Lower lobe of right lung (tissue), 2 donors: ENCODE measurements at regions not wholly inside any gene's neighbourhood (a gene's known extent, or its start where the extent isn't known, plus 50 kb on each side); places are given as distances from the start of the nearest gene placed in this dataset.

Experiments used
- ATAC-seq, 2 donors: fragments of 200-7000 bp; cut with Tn5 transposase; one replicate each; pipeline ENCODE4 v1.9.1; 2020 to 2022; ENCODE audit warnings: mild to moderate bottlenecking in 2 of 2, moderate library complexity in 2 of 2
- DNase-seq: peaks from one replicate; pipeline ENCODE4 v3.0.0-alpha.2; 2020
- H3K27ac ChIP-seq: fragments of 200-600 bp; one replicate; pipeline ENCODE4 v1.8.0; 2022
- H3K27me3 ChIP-seq: fragments of 200-600 bp; one replicate; pipeline ENCODE4 v1.8.0; 2022; ENCODE audit warnings: low read depth
- H3K36me3 ChIP-seq: fragments of 200-600 bp; one replicate; pipeline ENCODE4 v1.8.0; 2022; ENCODE audit warnings: mild to moderate bottlenecking
- H3K4me1 ChIP-seq: fragments of 200-600 bp; one replicate; pipeline ENCODE4 v1.8.0; 2022
- H3K4me3 ChIP-seq: fragments of 200-600 bp; one replicate; pipeline ENCODE4 v1.8.0; 2022; ENCODE audit warnings: mild to moderate bottlenecking
- H3K9me3 ChIP-seq: fragments of 200-600 bp; one replicate; pipeline ENCODE4 v1.8.0; 2022
- intact Hi-C: fragments of 100-400 bp; cut with DNase I; formaldehyde crosslinking; loops from one replicate; pipeline ENCODE4 v1.11.0; 2022
- TF ChIP-seq, protein P1 (sequence below): fragments of 200-600 bp; IDR thresholded peaks from one replicate; pipeline ENCODE4 v1.8.0; 2022; ENCODE audit warnings: antibody characterized with exemption, mild to moderate bottlenecking
- donor health status: DM: no; HTN: yes; CAD: no; lungs with severe emphysema.

- Histone ChIP-seq H3K4me3 (no peak overlapping the region), H3K9me3 (no peaks in the 10 kb centered on the region), H3K36me3 (no peaks in the 10 kb centered on the region), H3K27ac (no peak overlapping the region), H3K27me3 (no peaks in the 10 kb centered on the region), H3K4me1 (no peaks in the 10 kb centered on the region)
- intact Hi-C loops: no loop called here
- DNase-seq (no peak), ATAC-seq (no peak)
- TF ChIP-seq, protein P1, sequence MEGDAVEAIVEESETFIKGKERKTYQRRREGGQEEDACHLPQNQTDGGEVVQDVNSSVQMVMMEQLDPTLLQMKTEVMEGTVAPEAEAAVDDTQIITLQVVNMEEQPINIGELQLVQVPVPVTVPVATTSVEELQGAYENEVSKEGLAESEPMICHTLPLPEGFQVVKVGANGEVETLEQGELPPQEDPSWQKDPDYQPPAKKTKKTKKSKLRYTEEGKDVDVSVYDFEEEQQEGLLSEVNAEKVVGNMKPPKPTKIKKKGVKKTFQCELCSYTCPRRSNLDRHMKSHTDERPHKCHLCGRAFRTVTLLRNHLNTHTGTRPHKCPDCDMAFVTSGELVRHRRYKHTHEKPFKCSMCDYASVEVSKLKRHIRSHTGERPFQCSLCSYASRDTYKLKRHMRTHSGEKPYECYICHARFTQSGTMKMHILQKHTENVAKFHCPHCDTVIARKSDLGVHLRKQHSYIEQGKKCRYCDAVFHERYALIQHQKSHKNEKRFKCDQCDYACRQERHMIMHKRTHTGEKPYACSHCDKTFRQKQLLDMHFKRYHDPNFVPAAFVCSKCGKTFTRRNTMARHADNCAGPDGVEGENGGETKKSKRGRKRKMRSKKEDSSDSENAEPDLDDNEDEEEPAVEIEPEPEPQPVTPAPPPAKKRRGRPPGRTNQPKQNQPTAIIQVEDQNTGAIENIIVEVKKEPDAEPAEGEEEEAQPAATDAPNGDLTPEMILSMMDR: no peak
These were observed 909.0 kb downstream of the EPHA4 start for GRCh38 chr2:220663065-220663464.

- H3K4me3 ChIP-seq: no peak overlapping the region
- no peaks in the 10 kb centered on the region for H3K27me3 ChIP-seq
- DNase-seq (no peak), ATAC-seq (no peak)
- intact Hi-C loops: no loop called here
- TF ChIP-seq, protein P1: no peak
- H3K9me3 ChIP-seq: no peaks in the 10 kb centered on the region
- H3K4me1 ChIP-seq: no peaks in the 10 kb centered on the region
- no peaks in the 10 kb centered on the region for H3K36me3 ChIP-seq
- no peak overlapping the region for H3K27ac ChIP-seq
These were observed 907.6 kb downstream of the EPHA4 start for GRCh38 chr2:220664272-220665107.

- no peak overlapping the region for H3K4me3 ChIP-seq
- no peaks in the 10 kb centered on the region for H3K36me3 ChIP-seq
- intact Hi-C loops: no loop called here
- TF ChIP-seq, protein P1: no peak
- no peak for ATAC-seq
- no peaks in the 10 kb centered on the region for H3K4me1 ChIP-seq
- no peaks in the 10 kb centered on the region for H3K27me3 ChIP-seq
- no peaks in the 10 kb centered on the region for H3K9me3 ChIP-seq
- H3K27ac ChIP-seq: no peak overlapping the region
- no peak for DNase-seq
These were observed 907.0 kb downstream of the EPHA4 start for GRCh38 chr2:220665108-220665471.

GRCh38 chr2:220669324-220669723 is 902.8 kb downstream of the EPHA4 start:
- Histone ChIP-seq H3K4me3 (no peak overlapping the region), H3K36me3 (no peaks in the 10 kb centered on the region), H3K4me1 (no peaks in the 10 kb centered on the region), H3K27me3 (no peaks in the 10 kb centered on the region), H3K27ac (no peak overlapping the region), H3K9me3 (no peaks in the 10 kb centered on the region)
- DNase-seq (no peak), ATAC-seq (no peak)
- intact Hi-C loops: no loop called here
- TF ChIP-seq, protein P1: no peak

DNA sequence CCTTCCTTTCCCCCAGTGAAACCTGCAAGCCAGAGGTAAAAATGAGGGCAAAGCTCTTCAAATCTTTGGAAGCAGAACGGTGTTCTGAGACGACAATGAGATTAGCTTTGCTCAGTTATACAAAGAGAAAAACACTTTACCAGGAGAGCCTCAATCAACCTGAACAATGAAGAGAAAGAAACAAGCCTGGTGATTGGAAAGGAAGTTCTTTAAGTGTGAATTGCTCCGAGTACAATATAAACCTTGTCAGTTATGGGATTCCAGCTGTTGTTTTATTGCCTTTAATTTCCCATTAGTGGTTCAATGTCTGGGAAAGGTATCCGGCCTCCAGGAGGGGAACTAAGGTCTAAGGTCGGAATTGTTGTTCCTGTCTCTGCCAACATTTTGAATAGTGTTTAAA is 901.6 kb downstream of the EPHA4 start:
- no peak for ATAC-seq
- DNase-seq: no peak
- no peaks in the 10 kb centered on the region for H3K4me1 ChIP-seq
- no peaks in the 10 kb centered on the region for H3K27me3 ChIP-seq
- no peaks in the 10 kb centered on the region for H3K36me3 ChIP-seq
- H3K27ac ChIP-seq: no peak overlapping the region
- intact Hi-C loops: no loop called here
- H3K9me3 ChIP-seq: no peaks in the 10 kb centered on the region
- TF ChIP-seq, protein P1: no peak
- H3K4me3 ChIP-seq: no peak overlapping the region
